Transverse colon (tissue), 4 donors: ENCODE measurements at regions not wholly inside any gene's neighbourhood (a gene's known extent, or its start where the extent isn't known, plus 50 kb on each side); places are given as distances from the start of the nearest gene placed in this dataset.

Experiments used
- DNase-seq: peaks from one replicate; pipeline ENCODE4 v3.0.0-alpha.2; 2019
- H3K27ac ChIP-seq, 4 donors: fragments of 200-600 bp; sonication (generic); 2 replicates each; pipeline ENCODE4 v1.5.1; 2016 to 2018; ENCODE audit warnings: inconsistent platforms in 4 of 4
- H3K27me3 ChIP-seq: fragments of 200-600 bp; sonication (generic); 2 replicates; pipeline ENCODE4 v1.5.1; 2017; ENCODE audit warnings: inconsistent platforms
- H3K36me3 ChIP-seq, 4 donors: fragments of 200-600 bp; sonication (generic); 2 replicates each; pipeline ENCODE4 v1.5.1; 2017 to 2019; ENCODE audit warnings: inconsistent platforms in 4 of 4
- H3K4me1 ChIP-seq, 4 donors: fragments of 200-600 bp; sonication (generic); 2 replicates each; pipeline ENCODE4 v1.5.1; 2017 to 2020; ENCODE audit warnings: inconsistent platforms in 4 of 4
- H3K4me3 ChIP-seq, 4 donors: fragments of 200-600 bp; sonication (generic); 1 replicate in 1 of 4; 2 replicates in 3 of 4; pipeline versions ENCODE4 v1.5.1 to v1.6.1; 2017 to 2019; ENCODE audit warnings: inconsistent platforms in 4 of 4
- H3K9me3 ChIP-seq, 2 donors: fragments of 200-600 bp; sonication (generic); 2 replicates each; pipeline ENCODE4 v1.5.1; 2017 to 2019; ENCODE audit warnings: inconsistent platforms in 2 of 2
- EP300 ChIP-seq: sonication (generic); formaldehyde crosslinking; IDR thresholded peaks from one replicate; pipeline ENCODE4 v1.6.1; 2017; ENCODE audit warnings: antibody characterized with exemption, low read depth
- POLR2A ChIP-seq: fragments of 450-650 bp; IDR thresholded peaks from one replicate; pipeline ENCODE4 v1.6.1; 2016; ENCODE audit warnings: antibody characterized with exemption, mild to moderate bottlenecking, moderate library complexity
- POLR2AphosphoS5 ChIP-seq, 3 donors: sonication (generic); formaldehyde crosslinking; IDR thresholded peaks; one replicate each; pipeline ENCODE4 v1.6.1; 2016; ENCODE audit warnings: antibody characterized with exemption in 3 of 3
- WGBS, 2 donors: methylation state at CpG; one replicate each; pipeline ENCODE4 v1.1.5; 2018; ENCODE audit warnings: low coverage in 1 of 2; 5-methylcytosine and 5-hydroxymethylcytosine counted together
- in situ Hi-C, 4 donors: fragments of 200-750 bp; cut with MboI; loops; one replicate each; pipeline versions ENCODE4 v1.15.0 to v1.15.1; 2017; ENCODE audit warnings: low sequenced_read_pairs in 3 of 4, low pct_ligation_motif_present in 1 of 4, low pct_unique_long_range_greater_than_20kb in 1 of 4
- intact Hi-C: fragments of 100-400 bp; cut with DNase I; formaldehyde crosslinking; loops from one replicate; pipeline ENCODE4 v1.15.1; 2023; ENCODE audit warnings: low total_unique reads
- TF ChIP-seq, protein P1 (sequence below), 5 experiments: fragments of 200-600 bp in 3 of 5; fragments of 450-650 bp in 2 of 5; sonication (generic) in 3 of 5; IDR thresholded peaks; 1 replicate in 2 of 5; 2 replicates in 3 of 5; pipeline ENCODE4 v1.5.1; 2016 to 2017; ENCODE audit warnings: antibody characterized with exemption in 5 of 5, inconsistent platforms in 3 of 5, mild to moderate bottlenecking in 2 of 5, moderate library complexity in 1 of 5

- in situ Hi-C loops = no loop called here
- no peak for TF ChIP-seq POLR2AphosphoS5 (IDR thresholded peaks at IDR 0.05)
- TF ChIP-seq, protein P1, sequence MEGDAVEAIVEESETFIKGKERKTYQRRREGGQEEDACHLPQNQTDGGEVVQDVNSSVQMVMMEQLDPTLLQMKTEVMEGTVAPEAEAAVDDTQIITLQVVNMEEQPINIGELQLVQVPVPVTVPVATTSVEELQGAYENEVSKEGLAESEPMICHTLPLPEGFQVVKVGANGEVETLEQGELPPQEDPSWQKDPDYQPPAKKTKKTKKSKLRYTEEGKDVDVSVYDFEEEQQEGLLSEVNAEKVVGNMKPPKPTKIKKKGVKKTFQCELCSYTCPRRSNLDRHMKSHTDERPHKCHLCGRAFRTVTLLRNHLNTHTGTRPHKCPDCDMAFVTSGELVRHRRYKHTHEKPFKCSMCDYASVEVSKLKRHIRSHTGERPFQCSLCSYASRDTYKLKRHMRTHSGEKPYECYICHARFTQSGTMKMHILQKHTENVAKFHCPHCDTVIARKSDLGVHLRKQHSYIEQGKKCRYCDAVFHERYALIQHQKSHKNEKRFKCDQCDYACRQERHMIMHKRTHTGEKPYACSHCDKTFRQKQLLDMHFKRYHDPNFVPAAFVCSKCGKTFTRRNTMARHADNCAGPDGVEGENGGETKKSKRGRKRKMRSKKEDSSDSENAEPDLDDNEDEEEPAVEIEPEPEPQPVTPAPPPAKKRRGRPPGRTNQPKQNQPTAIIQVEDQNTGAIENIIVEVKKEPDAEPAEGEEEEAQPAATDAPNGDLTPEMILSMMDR (IDR thresholded peaks at IDR 0.05) = no peak
- no peak for TF ChIP-seq EP300
- no peak for TF ChIP-seq POLR2A
- Histone ChIP-seq H3K9me3 (no peaks in the 10 kb centered on the region), H3K4me1 (no peaks in the 10 kb centered on the region), H3K4me3 (no peak overlapping the region), H3K36me3 (no peaks in the 10 kb centered on the region), H3K27me3 (no peaks in the 10 kb centered on the region), H3K27ac (no peak overlapping the region)
- intact Hi-C loops = no loop called here
- no peak for DNase-seq
Measured at GRCh38 chr12:81974762-81975161, 215.6 kb upstream of the PPFIA2 start.

DNA sequence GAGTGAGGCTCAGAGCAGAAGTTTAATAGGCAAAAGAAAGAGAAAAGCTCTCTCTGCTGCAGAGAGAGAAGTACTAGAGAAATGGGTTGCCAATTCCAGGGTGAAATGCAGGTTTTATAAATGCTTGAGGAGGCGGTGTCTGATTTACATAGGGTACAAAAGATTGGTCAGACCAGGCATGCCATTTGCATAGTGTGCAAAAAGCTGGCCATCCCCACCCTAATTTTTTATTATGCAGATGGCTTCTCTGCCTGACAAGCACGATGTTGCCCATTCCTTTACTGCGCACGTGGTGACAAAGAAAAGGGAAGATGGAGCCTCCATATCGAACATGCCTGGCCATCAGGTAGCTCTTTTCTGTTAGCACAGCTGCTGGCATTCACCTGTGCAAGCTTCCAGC lies 209.3 kb upstream of the PPFIA2 start:
- no peak overlapping the region for H3K4me3 ChIP-seq
- no peaks in the 10 kb centered on the region for H3K27me3 ChIP-seq
- in situ Hi-C loops = no loop called here
- no peak for DNase-seq
- WGBS, 2 donors = 69 to 86% methylated on average over 1 to 5 of the region's 5 CpGs
- no peak overlapping the region for H3K27ac ChIP-seq
- H3K4me1 ChIP-seq = no peaks in the 10 kb centered on the region
- H3K9me3 ChIP-seq = no peaks in the 10 kb centered on the region
- TF ChIP-seq, protein P1 (IDR thresholded peaks at IDR 0.05) = no peak
- no peak for TF ChIP-seq POLR2A
- TF ChIP-seq POLR2AphosphoS5 (IDR thresholded peaks at IDR 0.05) = no peak
- no peak for TF ChIP-seq EP300
- no peaks in the 10 kb centered on the region for H3K36me3 ChIP-seq
- intact Hi-C loops = no loop called here

- in situ Hi-C loops (no loop called here), intact Hi-C loops (no loop called here)
- H3K9me3 ChIP-seq = no peaks in the 10 kb centered on the region
- DNase-seq = no peak
- no peaks in the 10 kb centered on the region for H3K36me3 ChIP-seq
- H3K27me3 ChIP-seq = no peaks in the 10 kb centered on the region
- no peaks in the 10 kb centered on the region for H3K4me1 ChIP-seq
- 18 to 31% methylated on average over 1 of the region's 1 CpG for WGBS, 2 donors
- no peak overlapping the region for H3K4me3 ChIP-seq
- TF ChIP-seq POLR2AphosphoS5 (IDR thresholded peaks at IDR 0.05) = no peak
- no peak overlapping the region for H3K27ac ChIP-seq
Measured at GRCh38 chr12:81963636-81964035, 204.5 kb upstream of the PPFIA2 start.

GRCh38 chr12:81963026-81963425 lies 203.9 kb upstream of the PPFIA2 start:
- Histone ChIP-seq H3K36me3 (no peaks in the 10 kb centered on the region), H3K27ac (no peak overlapping the region), H3K4me1 (no peaks in the 10 kb centered on the region), H3K4me3 (no peak overlapping the region), H3K27me3 (no peaks in the 10 kb centered on the region), H3K9me3 (no peaks in the 10 kb centered on the region)
- intact Hi-C loops (no loop called here), in situ Hi-C loops (no loop called here)
- TF ChIP-seq POLR2AphosphoS5 (IDR thresholded peaks at IDR 0.05) = no peak
- TF ChIP-seq POLR2A = no peak
- no peak for TF ChIP-seq EP300
- TF ChIP-seq, protein P1 (IDR thresholded peaks at IDR 0.05) = no peak
- WGBS, 2 donors = 90 to 91% methylated on average over 7 of the region's 7 CpGs
- DNase-seq = no peak

- H3K4me1 ChIP-seq = no peaks in the 10 kb centered on the region
- in situ Hi-C loops = no loop called here
Measured at GRCh38 chr12:81962126-81962856, 203.1 kb upstream of the PPFIA2 start.

More at GRCh38 chr12:81962126-81962856, 203.1 kb upstream of the PPFIA2 start:
- TF ChIP-seq POLR2A (no peak), POLR2AphosphoS5 (IDR thresholded peaks at IDR 0.05) (no peak), EP300 (no peak)
- TF ChIP-seq, protein P1 (IDR thresholded peaks at IDR 0.05) = no peak
- Histone ChIP-seq H3K9me3 (no peaks in the 10 kb centered on the region), H3K27me3 (no peaks in the 10 kb centered on the region), H3K4me3 (no peak overlapping the region), H3K36me3 (no peaks in the 10 kb centered on the region), H3K27ac (no peak overlapping the region)
- intact Hi-C loops = no loop called here
- whole genome bisulfite sequencing, 2 donors = 51 to 68% methylated on average over 4 of the region's 4 CpGs
- DNase-seq = no peak
